Adrenal gland (tissue), 9 donors: ENCODE measurements at regions not wholly inside any gene's neighbourhood (a gene's known extent, or its start where the extent isn't known, plus 50 kb on each side); places are given as distances from the start of the nearest gene placed in this dataset.

Experiments
- DNase-seq, 7 donors: peaks; one replicate each; pipeline ENCODE4 v3.0.0-alpha.2; 2019 to 2020
- H3K27ac ChIP-seq, 5 donors: fragments of 200-600 bp; sonication (generic) in 4 of 5; 1 replicate in 3 of 5; 2 replicates in 2 of 5; pipeline versions ENCODE4 v1.5.1 to v1.8.0; 2016 to 2020; ENCODE audit warnings: mild to moderate bottlenecking in 1 of 5
- H3K27me3 ChIP-seq: fragments of 200-600 bp; 2 replicates; pipeline ENCODE4 v1.8.0; 2021
- H3K36me3 ChIP-seq, 2 donors: fragments of 200-600 bp; replicated peaks in 1 of 2; 1 replicate in 1 of 2; 2 replicates in 1 of 2; pipeline versions ENCODE4 v1.5.1 to v1.8.0; 2018 to 2022
- H3K4me1 ChIP-seq, 2 donors: fragments of 200-600 bp; replicated peaks in 1 of 2; 1 replicate in 1 of 2; 2 replicates in 1 of 2; pipeline versions ENCODE4 v1.5.1 to v1.8.0; 2018 to 2021
- H3K4me3 ChIP-seq, 4 donors: fragments of 200-600 bp; sonication (generic) in 3 of 4; one replicate each; pipeline ENCODE4 v1.5.1; 2016 to 2018
- H3K9me3 ChIP-seq, 3 donors: fragments of 200-600 bp; sonication (generic) in 1 of 3; replicated peaks in 1 of 3; 1 replicate in 2 of 3; 2 replicates in 1 of 3; pipeline versions ENCODE4 v1.5.1 to v1.8.0; 2016 to 2021
- CTCF ChIP-seq, 6 experiments: fragments of 450-650 bp in 4 of 6; fragments of 200-600 bp in 2 of 6; sonication (generic) in 1 of 6; IDR thresholded peaks; 1 replicate in 5 of 6; 2 replicates in 1 of 6; pipeline versions ENCODE4 v1.5.1 to v1.8.0; 2016 to 2021; ENCODE audit warnings: antibody characterized with exemption in 6 of 6, mild to moderate bottlenecking in 2 of 6, moderate library complexity in 1 of 6
- POLR2A ChIP-seq, 2 donors: fragments of 450-650 bp; IDR thresholded peaks; one replicate each; pipeline ENCODE4 v1.6.1; 2017; ENCODE audit warnings: antibody characterized with exemption in 2 of 2, mild to moderate bottlenecking in 2 of 2, moderate library complexity in 1 of 2
- WGBS, 4 donors: extraction: QIAGEN DNeasy Blood & Tissue Kit in 2 of 4; methylation state at CpG; one replicate each; pipeline versions ENCODE4 v1.1.5 to v1.1.7; 2013 to 2017; 5-methylcytosine and 5-hydroxymethylcytosine counted together
- intact Hi-C, 2 donors: fragments of 100-400 bp; cut with DNase I; formaldehyde crosslinking; loops; one replicate each; pipeline versions ENCODE4 v1.14.1 to v1.15.0; 2022 to 2023
- donor health status: healthy with polysubstance abuse.
- donor health status: Bipolar disorder and iron deficiency.
- donor health status: DM: yes; HTN: yes; CAD: no.
- donor health status: DM: no; HTN: no; CAD: no.
- donor health status: DM: no; HTN: no; CAD: no.

DNA sequence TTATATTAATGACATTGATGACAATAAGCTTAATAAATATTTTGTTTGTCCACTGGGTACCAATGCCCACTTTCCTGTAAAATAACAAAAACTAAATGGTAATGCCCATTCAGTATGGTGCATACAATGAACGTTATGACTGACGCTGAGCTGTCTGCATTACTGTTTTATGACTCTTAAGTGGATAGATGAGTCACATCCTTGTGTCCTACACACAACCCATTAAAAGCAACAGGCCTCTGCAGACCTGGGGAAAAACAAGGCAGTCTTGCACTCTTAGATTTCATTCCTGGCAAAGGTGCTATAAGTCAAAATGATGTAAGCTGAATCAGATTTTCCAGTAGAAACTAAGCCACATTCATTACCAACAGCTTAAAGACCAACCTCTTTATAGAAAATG, 176.3 kb upstream of the TMEM45B start:
- Histone ChIP-seq H3K27me3 (peaks cover 4% of the 10 kb centered on the region), H3K36me3 (no peaks in the 10 kb centered on the region), H3K9me3 (no peaks in the 10 kb centered on the region), H3K27ac (no peak overlapping the region), H3K4me1 (no peaks in the 10 kb centered on the region), H3K4me3 (no peak overlapping the region)
- intact Hi-C loops = no loop called here
- TF ChIP-seq POLR2A (IDR thresholded peaks at IDR 0.05) (no peak), CTCF (IDR thresholded peaks at IDR 0.05) (no peak)
- no peak for DNase-seq
- WGBS, 4 donors = 71 to 96% (median 76%) methylated on average over 2 of the region's 2 CpGs

DNA sequence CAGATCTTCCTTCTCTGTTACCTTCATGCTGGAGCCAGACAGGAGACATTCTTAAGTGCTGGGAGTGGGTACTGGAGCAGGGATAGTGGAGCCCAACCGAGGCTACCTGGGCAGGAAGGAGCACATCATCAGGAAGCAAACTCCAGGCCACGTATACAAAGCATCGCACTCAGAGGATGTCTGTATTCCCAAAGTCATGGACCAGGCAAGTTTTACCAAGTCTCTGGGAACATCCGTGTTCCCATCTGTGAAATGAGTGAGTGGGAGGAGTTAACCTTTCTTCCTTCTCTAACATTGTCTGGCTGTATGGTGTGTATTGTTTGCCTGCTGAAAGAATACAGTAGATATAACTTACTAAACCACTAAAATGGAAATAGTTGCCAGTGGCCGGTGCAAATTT, 175.0 kb upstream of the TMEM45B start:
- Histone ChIP-seq H3K9me3 (no peaks in the 10 kb centered on the region), H3K27me3 (peaks cover 4% of the 10 kb centered on the region), H3K27ac (no peak overlapping the region), H3K4me3 (no peak overlapping the region), H3K36me3 (no peaks in the 10 kb centered on the region), H3K4me1 (no peaks in the 10 kb centered on the region)
- intact Hi-C loops = no loop called here
- 75 to 84% (median 82%) methylated on average over 5 of the region's 5 CpGs for WGBS, 4 donors
- no peak for DNase-seq
- TF ChIP-seq POLR2A (IDR thresholded peaks at IDR 0.05) (no peak), CTCF (IDR thresholded peaks at IDR 0.05) (no peak)

DNA sequence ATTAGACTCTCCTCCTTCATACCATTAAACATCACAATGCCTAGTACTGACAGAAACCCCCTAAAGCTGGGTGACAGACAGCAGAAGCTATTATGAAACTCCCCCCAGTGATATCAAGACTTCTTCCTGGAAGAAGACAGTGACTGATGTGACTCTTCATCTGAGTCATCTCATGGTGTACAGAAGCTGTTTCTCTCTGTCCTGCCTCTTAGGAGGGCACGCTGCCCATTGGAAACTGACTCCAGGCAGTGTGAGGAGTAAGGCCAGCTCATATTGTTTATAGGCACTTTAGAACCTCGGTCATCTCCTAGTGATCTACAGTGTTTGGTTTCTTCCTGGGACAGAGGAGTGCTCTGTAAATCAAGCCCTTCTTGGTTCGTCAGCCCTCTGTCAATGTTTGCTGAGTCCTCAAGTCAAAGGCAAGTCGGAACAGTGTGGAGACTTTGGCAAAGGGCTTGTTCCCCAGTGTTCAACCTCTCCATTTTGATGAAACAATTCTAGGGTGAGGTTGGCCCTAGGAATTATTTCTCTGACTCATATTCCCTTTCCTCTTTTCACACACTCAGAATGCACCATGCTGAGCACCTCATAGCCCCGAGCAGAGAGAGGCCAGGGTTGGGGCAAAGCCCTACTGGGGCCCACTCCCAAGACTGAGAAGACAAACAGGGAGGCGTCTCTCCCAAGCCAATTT, 172.5 kb upstream of the TMEM45B start:
- intact Hi-C loops = no loop called here
- no peak overlapping the region for H3K27ac ChIP-seq
- H3K4me1 ChIP-seq = no peaks in the 10 kb centered on the region
- no peaks in the 10 kb centered on the region for H3K9me3 ChIP-seq
- H3K4me3 ChIP-seq = no peak overlapping the region
- 65 to 79% (median 71%) methylated on average over 6 of the region's 6 CpGs for WGBS, 4 donors
- no peaks in the 10 kb centered on the region for H3K36me3 ChIP-seq
- no peaks in the 10 kb centered on the region for H3K27me3 ChIP-seq
- TF ChIP-seq CTCF (IDR thresholded peaks at IDR 0.05) = no peak
- no peak for TF ChIP-seq POLR2A (IDR thresholded peaks at IDR 0.05)
- DNase-seq = no peak

DNA sequence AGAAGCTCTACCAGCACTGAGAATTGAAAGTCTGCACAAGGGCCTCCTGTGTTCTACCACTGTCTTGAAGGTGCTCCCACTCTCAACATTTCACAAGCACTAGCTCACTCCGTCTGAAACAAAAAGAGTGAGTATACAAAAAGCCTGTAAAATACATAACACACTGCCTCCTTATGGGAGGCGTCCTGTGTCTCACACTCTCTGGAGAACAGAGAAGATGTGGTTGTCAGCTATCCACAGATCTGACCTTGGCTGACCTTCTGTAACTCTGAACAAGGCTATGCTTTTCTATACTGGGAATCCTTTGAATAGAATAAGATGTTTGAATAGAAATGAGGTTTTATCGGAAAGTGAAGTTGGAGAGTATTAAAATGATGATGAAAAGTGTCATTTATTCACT, 171.3 kb upstream of the TMEM45B start:
- H3K27ac ChIP-seq = no peak overlapping the region
- intact Hi-C loops = no loop called here
- DNase-seq = no peak
- no peaks in the 10 kb centered on the region for H3K27me3 ChIP-seq
- TF ChIP-seq CTCF (IDR thresholded peaks at IDR 0.05) (no peak), POLR2A (IDR thresholded peaks at IDR 0.05) (no peak)
- 70 to 84% (median 76%) methylated on average over 3 of the region's 3 CpGs for WGBS, 4 donors
- H3K36me3 ChIP-seq = no peaks in the 10 kb centered on the region
- no peaks in the 10 kb centered on the region for H3K9me3 ChIP-seq
- no peak overlapping the region for H3K4me3 ChIP-seq
- no peaks in the 10 kb centered on the region for H3K4me1 ChIP-seq
